PC-3 (cell line): ENCODE measurements at regions not wholly inside any gene's neighbourhood (a gene's known extent, or its start where the extent isn't known, plus 50 kb on each side); places are given as distances from the start of the nearest gene placed in this dataset.

Experiments
- EZH2 ChIP-seq: fragments of 300-600 bp; sonication (generic); IDR thresholded peaks from one replicate; pipeline ENCODE4 v1.6.1; 2017; ENCODE audit warnings: antibody characterized with exemption, mild to moderate bottlenecking, low read length; ENCODE audit not compliant: unreplicated experiment
- TF ChIP-seq, protein P1 (sequence below): fragments of 300-600 bp; sonication (generic); conservative IDR thresholded peaks from 2 replicates; pipeline ENCODE4 v1.5.1; 2017; ENCODE audit warnings: antibody characterized with exemption, low read depth, mild to moderate bottlenecking, low read length

DNA sequence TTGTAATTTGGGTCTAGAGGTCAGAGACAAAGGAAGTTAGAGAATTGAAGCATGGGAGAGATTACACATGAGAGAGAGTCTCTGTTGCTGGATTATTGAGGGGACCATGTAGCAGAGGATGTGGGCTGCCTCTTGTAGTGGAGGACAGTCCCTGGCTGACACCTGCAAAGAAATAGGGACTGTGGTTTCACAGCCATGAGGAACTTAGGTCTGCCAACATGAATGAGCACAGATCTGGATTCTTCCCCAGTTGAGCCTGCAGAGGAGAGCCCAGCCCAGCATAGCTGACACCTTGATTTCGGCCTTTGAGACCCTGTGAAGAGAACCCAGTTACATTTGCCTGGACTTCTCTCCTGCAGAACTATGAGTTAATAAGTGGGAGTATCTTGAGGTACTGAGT lies 179.5 kb upstream of the TWIST2 start:
- TF ChIP-seq, protein P1, sequence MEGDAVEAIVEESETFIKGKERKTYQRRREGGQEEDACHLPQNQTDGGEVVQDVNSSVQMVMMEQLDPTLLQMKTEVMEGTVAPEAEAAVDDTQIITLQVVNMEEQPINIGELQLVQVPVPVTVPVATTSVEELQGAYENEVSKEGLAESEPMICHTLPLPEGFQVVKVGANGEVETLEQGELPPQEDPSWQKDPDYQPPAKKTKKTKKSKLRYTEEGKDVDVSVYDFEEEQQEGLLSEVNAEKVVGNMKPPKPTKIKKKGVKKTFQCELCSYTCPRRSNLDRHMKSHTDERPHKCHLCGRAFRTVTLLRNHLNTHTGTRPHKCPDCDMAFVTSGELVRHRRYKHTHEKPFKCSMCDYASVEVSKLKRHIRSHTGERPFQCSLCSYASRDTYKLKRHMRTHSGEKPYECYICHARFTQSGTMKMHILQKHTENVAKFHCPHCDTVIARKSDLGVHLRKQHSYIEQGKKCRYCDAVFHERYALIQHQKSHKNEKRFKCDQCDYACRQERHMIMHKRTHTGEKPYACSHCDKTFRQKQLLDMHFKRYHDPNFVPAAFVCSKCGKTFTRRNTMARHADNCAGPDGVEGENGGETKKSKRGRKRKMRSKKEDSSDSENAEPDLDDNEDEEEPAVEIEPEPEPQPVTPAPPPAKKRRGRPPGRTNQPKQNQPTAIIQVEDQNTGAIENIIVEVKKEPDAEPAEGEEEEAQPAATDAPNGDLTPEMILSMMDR = no peak
- TF ChIP-seq EZH2 = no peak
